SH-SY5Y (cell line): ENCODE measurements at regions not wholly inside any gene's neighbourhood (a gene's known extent, or its start where the extent isn't known, plus 50 kb on each side); places are given as distances from the start of the nearest gene placed in this dataset.

Experiments used
- GATA2 ChIP-seq: IDR thresholded peaks from 2 replicates; pipeline ENCODE4 v1.6.1; 2011; ENCODE audit warnings: mild to moderate bottlenecking, low read depth, low read length
- GATA3 ChIP-seq: IDR thresholded peaks from 2 replicates; pipeline ENCODE4 v1.6.1; 2011; ENCODE audit warnings: low read depth, mild to moderate bottlenecking, low read length, moderate library complexity

DNA sequence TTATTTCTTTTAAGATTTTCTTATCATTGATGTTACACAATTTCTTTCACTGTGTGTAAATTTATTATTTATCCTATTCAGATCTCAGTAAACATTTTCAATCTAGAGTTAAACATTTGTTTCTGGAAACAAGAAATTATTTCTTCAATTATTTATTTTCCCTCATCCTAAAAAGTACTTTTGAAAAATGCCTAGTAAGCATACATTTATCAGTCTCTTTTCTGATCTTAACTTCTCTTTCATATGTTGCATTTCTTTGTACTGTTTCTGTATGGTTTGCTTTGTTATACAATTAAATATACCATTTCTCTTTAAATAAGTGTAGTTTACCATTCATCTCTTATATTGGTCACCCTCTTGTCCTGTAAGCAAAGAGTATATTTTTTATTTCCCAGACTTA is 263.2 kb downstream of the C12orf50 start:
- no peak for TF ChIP-seq GATA2
- TF ChIP-seq GATA3, result no peak
